ENCODE measurements at regions not wholly inside any gene's neighbourhood (a gene's known extent, or its start where the extent isn't known, plus 50 kb on each side); places are given as distances from the start of the nearest gene placed in this dataset.

DNA sequence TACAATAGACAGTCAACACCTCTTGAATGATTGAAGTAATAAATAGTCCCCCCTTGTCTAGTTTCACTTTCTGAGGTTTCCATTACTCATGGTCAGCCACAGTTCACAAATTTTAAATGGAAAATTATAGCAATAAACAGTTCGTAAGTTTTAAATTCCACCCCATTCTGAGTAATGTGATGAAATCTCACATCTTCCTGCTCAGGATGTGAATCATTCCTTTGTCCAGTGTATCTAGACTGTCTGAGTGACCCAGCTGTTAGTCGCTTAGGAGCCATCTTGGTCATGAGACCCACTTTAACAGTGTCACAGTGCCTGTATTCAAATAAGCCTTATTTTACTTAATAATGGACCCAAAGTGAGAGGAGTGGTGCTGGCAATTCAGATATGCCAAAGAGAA lies 311.6 kb upstream of the PRR16 start:
- TF ChIP-seq, protein P1, sequence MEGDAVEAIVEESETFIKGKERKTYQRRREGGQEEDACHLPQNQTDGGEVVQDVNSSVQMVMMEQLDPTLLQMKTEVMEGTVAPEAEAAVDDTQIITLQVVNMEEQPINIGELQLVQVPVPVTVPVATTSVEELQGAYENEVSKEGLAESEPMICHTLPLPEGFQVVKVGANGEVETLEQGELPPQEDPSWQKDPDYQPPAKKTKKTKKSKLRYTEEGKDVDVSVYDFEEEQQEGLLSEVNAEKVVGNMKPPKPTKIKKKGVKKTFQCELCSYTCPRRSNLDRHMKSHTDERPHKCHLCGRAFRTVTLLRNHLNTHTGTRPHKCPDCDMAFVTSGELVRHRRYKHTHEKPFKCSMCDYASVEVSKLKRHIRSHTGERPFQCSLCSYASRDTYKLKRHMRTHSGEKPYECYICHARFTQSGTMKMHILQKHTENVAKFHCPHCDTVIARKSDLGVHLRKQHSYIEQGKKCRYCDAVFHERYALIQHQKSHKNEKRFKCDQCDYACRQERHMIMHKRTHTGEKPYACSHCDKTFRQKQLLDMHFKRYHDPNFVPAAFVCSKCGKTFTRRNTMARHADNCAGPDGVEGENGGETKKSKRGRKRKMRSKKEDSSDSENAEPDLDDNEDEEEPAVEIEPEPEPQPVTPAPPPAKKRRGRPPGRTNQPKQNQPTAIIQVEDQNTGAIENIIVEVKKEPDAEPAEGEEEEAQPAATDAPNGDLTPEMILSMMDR (IDR thresholded peaks at IDR 0.05), result no peak
- TF ChIP-seq POLR2A (IDR thresholded peaks at IDR 0.05) (no peak), POLR2AphosphoS5 (IDR thresholded peaks at IDR 0.05) (no peak)

Data from sigmoid colon (tissue), 4 donors.